Uterus (tissue), 2 donors: ENCODE measurements at regions not wholly inside any gene's neighbourhood (a gene's known extent, or its start where the extent isn't known, plus 50 kb on each side); places are given as distances from the start of the nearest gene placed in this dataset.

Source experiments
- CTCF ChIP-seq, 4 experiments: fragments of 200-600 bp in 2 of 4; fragments of 450-650 bp in 2 of 4; sonication (generic) in 2 of 4; IDR thresholded peaks; one replicate each; pipeline ENCODE4 v1.5.1; 2016 to 2019; ENCODE audit warnings: antibody characterized with exemption in 4 of 4, mild to moderate bottlenecking in 2 of 4, moderate library complexity in 1 of 4
- POLR2A ChIP-seq, 2 donors: fragments of 450-650 bp; IDR thresholded peaks; one replicate each; pipeline ENCODE4 v1.6.1; 2016; ENCODE audit warnings: antibody characterized with exemption in 2 of 2, mild to moderate bottlenecking in 1 of 2, moderate library complexity in 1 of 2

- TF ChIP-seq POLR2A (IDR thresholded peaks at IDR 0.05) (no peak), CTCF (IDR thresholded peaks at IDR 0.05) (no peak)
Measured at GRCh38 chr1:157306896-157307295, 168.7 kb upstream of the ETV3 start.
